Activated CD4-positive, alpha-beta T cell treated with anti-CD3 and anti-CD28 coated beads, Interleukin-2, Interleukin-4, amounts not matched to agents 100 ng/mL and 50 ng/mL, durations not matched to agents 16 hours and 8 hours (primary cell): ENCODE measurements at regions not wholly inside any gene's neighbourhood (a gene's known extent, or its start where the extent isn't known, plus 50 kb on each side); places are given as distances from the start of the nearest gene placed in this dataset.
"Not testable (repeated sequence)": the region's sequence is repeated elsewhere in the genome, so short reads cannot be mapped to it uniquely, and the experiment has no call there.

Experiments
- DNase-seq: peaks from one replicate; pipeline ENCODE4 v3.0.0-alpha.2; 2020; ENCODE audit warnings: low spot score

DNA sequence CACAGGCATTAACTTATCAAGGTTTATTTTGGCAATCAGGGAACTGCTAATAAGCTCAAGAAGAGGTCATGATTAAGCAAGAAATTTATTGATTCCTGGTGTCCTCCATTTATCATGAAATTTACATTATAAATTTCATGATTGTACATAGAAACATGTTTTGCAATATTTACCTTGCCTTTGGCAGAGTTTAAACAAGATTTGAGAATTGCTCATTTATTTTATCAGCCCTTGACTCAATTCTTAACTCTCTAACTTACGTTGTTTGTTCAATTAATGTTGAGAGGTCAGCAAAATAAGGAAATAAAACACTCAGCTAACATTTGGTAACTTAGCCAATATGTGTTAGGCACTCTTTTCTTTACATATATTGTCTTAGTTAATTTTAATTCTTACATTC, 286.6 kb downstream of the SLC7A11 start:
- DNase-seq, result no peak

DNA sequence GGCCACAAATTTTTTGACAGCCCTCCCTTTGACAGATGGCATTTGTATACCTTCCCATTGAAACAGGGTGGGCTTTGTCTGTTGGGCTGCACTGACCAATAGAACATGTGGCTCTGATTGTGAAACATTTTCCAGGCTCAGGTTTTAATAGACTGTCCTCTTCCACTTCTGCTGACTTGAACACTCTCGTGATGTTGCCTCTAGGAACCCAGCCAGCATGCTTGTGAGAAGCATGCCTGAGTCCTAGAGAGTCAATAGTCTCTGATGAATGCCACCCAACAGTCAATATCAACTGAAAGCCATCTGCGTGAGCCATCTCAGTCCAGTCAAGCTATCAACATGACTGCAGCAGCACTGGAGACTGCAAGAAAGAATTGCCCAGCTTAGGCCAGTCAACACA, 290.0 kb downstream of the SLC7A11 start:
- DNase-seq, result no peak

DNA sequence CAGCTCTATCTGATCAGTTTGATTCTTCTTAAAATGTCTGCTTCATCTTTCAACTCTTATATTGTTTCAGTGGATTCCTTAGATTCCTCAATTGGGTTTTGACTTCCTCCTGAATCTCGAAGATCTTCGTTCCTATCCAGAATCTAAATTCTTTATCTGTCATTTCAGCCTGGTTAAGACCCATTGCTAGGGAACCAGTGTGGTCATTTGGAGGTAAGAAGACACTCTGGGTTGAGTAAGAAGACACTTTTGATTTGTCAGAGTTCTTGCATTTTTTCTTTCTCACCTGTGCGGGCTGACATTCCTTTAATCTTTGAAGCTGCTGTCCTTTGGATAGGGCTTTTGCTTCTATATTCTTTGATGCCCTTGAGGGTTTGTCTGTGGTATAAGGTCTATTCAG, 291.9 kb downstream of the SLC7A11 start:
- DNase-seq, result no peak

DNA sequence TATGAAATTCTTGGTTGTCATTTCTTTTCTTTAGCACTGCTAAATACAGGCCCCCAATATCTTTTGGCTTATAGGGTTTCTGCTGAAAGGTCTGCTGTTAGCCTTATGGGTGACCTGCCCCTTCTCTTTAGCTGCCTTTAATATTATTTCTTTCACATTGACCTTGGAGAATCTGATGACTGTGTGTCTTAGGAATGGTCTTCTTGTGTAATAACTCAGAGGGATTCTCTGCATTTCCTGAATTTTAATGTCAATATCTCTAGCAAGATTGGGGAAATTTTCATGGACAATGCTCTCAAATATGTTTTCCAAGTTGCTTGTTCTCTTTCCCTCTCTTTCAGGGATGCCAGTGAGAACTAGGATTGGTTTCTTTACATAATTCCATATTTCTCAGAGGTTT, 292.4 kb downstream of the SLC7A11 start:
- no peak for DNase-seq

DNA sequence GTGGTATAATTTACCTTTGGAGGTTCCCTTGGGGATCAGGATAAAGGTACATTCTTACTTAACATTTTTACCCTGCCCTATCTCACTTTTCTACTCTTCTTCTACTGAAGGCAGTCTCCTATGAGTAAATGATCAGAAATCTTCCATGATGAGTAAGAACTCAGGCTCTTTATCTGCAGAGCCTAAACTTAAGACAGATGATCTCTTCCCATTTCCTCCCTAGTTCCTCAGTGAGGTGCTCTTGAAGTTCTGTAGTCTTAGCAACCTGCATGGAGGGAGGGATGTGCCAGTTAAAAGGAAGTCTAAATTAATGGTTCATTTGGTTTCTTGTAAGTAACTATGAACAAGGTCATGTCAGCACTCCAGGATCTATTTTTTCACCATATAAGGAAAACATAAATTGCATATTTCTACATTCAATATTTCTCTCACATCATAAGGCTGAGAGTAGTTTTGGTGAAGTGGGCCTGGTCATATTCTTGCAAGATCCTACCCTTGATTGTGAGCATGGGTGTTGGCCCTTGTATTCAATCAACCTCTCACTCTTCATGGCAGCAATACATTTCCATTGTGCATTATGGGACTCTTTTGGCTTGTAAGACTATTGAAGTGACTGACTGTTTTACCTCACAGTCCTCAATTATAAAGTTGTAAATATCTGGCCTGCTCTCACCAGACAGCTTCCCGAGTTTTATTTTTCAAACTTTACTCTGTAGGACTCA, 295.5 kb downstream of the SLC7A11 start:
- no peak for DNase-seq

DNA sequence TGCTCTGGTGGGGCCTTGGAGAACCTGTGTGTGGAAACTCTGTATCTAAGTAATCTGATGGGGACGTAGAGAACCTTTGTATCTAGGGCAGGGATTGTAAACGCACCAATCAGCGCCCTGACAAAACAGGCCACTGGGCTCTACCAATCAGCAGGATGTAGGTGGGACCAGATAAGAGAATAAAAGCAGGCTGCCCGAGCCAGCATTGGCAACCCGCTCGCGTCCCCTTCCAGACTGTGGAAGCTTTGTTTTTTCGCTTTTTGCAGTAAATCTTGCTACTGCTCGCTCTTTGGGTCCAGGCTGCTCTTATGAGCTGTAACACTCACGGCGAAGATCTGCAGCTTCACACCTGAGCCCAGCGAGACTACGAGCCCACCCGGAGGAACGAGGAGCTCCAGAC, 299.3 kb downstream of the SLC7A11 start:
- DNase-seq, result not testable (repeated sequence)

DNA sequence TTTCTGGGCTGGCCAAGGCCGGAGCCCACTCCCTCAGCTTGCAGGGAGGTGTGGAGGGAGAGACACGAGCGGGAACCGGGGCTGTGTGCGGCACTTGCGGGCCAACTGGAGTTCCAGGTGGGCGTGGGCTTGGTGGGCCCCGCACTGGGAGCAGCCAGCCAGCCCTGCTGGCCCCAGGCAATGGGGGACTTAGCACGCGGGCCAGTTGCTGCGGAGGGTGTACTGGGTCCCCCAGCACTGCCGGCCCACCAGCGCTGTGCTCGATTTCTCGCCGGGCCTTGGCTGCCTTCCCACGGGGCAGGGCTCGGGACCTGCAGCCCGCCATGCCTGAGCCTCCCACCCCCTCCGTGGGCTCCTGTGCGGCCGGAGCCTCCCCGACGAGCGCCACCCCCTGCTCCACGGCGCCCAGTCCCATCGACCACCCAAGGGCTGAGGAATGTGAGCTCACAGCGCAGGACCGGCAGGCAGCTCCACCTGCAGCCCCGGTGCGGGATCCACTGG, 300.1 kb downstream of the SLC7A11 start:
- DNase-seq, result not testable (repeated sequence)

DNA sequence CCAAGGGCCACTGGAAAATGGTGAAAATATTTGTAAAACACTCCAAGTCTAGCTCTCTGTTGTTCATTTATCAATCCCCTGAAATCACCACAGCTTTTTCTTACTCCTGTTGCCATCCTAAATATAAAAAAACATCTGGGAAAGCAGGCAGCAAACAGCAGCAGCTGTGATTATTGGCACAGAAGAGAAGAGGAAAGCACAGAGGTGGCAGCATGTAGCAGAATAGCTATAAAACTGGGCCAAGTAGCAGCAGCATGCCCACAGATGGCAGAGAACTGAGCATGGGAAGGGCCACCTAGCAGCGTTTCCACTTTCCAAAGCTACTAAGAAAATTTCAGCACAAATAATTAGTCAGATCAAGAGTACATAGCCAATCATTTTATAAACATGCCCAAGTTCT, 307.2 kb downstream of the SLC7A11 start:
- no peak for DNase-seq

DNA sequence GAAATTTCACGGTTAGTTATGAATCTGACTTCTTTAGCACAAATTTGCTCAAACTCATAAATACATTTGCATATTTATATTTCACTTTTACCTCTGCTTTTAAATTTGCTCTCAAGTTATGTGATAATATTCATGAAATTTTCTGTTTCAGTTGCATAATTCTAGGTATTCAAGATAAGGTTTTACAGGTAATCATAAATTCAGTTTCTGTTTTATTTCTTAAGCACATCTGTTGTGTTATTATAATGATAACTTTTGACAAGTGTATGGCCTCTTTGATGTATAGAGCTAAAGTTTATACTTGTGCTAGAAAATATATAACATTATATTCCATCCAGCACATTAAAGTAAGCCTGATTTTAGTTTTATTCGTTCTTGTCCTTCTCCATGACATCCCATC, 308.1 kb downstream of the SLC7A11 start:
- no peak for DNase-seq

DNA sequence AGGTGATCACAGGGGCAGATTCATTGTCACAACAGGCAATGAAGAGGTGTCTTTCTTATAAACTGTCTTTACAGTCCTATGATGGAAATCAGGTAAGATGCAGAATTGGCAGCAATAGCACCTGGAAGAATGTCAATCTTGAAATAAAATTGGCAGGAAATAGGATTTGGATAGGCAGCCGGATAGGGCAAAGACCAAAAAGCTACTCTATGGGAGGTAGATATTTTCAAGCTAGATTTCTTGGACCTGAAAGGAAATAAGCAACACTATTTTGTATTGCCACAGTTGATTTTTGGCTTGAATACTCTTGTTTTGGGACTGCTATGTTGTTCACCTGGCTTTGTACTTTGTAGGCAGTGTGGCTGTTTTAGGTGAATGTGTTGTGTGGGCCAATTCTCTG, 314.2 kb downstream of the SLC7A11 start:
- DNase-seq, result no peak

DNA sequence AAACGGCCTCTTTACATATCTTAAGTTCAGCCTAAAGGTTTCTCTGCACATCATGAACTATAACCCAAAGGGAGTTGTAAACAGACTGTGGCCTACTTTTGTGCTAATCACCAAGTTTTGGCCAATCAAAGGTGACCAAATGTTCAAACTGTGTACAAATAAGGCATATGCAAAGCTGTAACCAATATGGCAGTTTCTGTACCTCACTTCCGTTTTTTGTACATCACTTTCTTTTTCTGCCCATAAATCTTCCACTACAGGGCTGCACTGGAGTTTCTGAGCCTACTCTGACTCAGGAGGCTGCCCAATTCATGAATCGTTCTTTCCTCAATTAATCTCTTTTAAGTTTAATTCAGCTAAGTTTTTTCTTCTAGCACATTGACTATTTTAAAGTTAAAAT, 318.7 kb downstream of the SLC7A11 start:
- no peak for DNase-seq

DNA sequence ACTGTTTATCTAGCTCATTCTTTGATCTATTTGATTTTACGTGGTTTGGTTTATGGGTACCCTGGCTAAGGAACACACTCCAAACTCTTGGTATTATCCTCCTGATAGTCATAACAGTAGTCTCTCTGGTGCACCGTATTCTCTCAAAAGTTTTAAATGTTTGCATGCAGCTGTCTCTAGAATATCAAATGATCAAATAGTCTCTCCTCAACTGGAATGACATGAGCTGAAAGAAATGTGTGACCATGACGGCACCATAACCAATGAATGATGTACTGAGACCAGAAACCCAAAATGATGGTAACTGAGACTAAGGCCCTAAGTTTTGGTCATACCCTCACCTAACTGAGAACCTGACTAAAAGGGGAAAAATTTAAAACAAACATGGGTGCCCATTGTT, 319.4 kb downstream of the SLC7A11 start:
- no peak for DNase-seq

DNA sequence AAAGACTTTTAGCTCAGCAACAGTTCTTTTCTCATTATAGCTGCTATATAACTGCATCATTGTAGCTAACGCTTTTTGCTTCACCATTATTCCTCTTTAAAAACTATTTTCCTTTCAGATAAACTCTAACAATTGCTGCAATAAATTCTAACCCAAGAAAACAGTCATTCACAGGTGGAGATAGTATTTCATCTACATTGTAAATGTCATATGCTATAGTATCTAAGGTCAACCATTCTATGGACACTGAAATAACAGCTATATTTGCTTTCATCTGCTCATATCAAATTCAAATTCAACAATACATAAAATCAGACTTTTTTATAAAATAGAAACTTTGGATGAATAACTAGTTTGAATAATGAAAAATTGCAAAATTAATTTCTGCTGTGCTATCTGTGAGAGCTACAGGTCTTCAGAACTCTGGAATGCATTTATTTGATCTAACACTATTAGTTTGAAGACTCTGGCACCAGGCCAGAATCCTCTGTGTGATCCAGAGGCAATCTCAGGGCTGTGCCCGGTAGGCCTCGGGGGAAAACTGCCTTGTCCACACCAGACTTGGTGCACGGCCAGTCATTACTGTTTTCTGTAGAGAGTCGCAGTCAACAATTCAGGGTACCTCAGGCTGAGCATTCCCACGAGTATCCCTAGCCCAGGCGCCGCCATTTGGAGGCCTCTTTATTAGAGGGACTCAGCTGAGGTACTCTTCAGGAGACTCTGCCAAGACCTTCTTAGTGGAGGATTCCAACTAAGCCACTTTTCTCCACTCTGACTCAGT, 332.4 kb downstream of the SLC7A11 start:
- no peak for DNase-seq

DNA sequence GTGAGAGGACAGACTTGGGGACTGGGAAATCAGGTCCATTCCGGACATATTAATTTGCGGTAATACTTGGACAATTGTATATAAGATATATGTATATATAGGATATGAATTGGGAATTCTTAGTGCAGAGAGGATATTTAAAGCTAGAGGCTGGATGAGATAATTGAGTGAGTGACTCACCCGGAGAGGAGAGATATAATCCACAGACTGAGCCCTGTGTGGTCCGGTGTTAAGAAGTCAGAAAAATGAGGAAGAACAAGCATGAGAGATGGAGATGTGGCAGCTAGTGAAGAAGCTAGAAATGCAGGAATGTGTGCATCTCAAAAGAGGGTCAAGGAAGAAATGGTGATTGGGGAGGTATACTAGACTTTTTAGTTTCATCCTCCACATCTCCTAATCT, 336.2 kb downstream of the SLC7A11 start:
- DNase-seq, result no peak

DNA sequence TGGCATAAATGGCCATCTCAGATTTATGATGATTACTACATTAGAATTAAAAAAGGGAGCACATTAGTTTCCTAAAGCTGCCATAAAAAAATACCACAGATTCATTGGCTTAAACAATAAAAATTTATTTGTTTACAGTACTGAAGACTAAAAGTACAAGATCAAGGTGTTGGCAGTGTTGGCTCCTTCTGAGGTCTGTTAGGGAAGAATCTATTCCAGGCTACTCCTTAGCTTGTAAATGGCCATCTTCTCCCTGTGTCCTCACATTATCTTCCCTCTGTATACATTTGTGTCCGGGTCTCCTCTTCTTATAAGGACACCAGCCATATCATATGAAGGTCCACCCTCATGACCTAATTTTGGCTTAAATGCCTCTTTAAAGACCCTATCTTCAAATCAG, 341.0 kb downstream of the SLC7A11 start:
- DNase-seq, result no peak

DNA sequence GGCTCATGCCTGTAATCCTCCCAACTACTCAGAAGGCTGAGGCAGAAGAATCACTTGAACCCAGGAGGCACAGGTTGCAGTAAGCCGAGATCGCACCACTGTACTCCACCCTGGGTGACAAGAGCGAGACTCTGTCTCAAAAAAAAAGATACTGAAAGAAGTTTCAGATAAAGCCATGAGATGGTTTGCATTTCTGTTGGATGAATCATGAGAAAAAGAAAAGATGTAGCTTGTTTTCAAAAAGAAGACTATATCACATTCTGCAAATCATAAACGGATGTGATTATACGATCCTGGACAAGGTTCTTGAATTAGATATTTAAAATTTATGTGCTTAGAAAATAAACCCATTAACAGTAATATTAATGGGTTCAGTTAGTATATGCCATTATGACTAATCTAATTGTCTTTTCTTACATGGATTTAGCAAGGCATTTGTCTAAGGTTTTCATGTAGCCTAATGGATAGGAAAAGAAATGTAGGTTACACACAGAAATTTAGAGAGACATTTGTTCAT, 345.9 kb downstream of the SLC7A11 start:
- no peak for DNase-seq

DNA sequence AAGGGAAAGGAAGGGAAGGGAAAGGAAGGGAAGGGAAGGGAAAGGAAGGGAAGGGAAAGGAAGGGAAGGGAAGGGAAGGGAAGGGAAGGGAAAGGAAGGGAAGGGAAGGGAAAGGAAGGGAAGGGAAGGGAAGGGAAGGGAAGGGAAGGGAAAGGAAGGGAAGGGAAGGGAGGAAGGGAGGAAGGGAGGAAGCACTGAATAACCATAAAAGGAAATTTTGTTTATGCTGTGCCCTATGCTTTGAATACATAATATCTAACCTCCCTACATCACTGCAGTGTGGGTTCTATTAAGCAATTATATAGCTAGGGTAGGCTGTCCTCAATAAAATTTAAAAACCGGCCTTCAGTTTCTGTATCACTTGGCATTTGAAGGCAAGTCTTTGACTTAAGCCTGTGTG, 346.6 kb downstream of the SLC7A11 start:
- not testable (repeated sequence) for DNase-seq

DNA sequence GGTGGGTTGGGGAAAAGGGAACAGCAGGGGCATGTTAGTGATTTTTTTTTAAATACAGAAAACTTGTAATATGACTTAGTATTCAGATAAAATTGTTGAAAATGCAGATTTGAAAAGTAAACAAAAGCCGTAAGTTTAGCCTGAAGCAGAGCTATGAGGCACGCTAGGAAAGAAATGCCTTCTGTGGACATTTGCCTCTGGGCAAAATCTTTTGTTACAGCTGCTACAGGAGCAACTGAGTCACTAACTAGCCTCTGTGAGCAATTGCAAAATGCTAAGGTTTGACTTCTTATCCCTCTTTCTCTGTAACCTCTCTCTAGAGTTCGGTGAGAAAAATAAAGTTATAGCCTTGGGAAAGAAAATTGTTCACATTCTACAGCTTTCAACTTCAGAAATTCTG, 350.0 kb downstream of the SLC7A11 start:
- DNase-seq, result no peak

DNA sequence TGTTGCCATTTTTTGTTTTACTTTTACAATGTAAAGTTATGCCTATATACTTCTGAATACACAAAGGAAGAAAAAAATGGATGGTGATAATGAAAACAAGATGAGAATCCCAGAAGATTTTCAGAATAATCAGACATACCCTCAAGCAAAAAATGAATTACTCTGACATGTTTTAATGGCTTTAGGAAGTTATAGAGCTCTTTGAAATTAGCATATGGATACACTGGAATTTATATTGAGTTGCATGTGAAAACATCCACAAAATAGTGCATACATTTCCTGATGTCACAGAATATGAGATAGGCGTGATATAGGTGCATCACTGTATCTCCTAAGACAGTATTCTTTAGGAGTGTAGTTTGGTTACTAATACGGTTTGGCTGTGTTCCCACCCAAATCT, 351.3 kb downstream of the SLC7A11 start:
- no peak for DNase-seq

DNA sequence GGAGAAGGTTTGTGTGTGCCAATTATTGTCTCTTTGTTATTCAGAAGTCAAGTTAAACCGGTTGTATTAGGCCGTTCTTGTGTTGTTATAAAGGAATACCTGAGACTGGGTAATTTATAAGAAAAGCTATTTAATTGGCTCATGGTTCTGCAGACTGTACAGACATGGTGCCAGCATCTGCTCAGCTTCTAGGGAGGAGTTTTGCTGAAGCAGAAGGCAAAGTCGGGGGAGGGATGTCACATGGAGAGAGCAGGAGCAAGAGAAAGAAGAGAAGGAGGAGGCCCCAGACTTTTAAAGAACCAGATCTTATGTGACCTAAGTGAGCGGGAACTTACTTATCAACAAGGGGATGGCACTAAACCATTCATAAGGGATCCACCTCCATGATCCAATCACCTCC, 349.3 kb upstream of the PCDH18 start:
- no peak for DNase-seq

DNA sequence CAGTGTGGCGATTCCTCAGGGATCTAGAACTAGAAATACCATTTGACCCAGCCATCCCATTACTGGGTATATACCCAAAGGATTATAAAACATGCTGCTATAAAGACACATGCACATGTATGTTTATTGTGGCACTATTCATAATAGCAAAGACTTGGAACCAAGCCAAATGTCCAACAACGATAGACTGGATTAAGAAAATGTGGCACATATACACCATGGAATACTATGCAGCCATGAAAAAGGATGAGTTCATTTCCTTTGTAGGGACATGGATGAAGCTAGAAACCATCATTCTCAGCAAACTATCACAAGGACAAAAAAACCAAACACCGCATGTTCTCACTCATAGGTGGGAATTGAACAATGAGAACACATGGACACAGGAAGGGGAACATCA, 335.8 kb upstream of the PCDH18 start:
- DNase-seq, result not testable (repeated sequence)

DNA sequence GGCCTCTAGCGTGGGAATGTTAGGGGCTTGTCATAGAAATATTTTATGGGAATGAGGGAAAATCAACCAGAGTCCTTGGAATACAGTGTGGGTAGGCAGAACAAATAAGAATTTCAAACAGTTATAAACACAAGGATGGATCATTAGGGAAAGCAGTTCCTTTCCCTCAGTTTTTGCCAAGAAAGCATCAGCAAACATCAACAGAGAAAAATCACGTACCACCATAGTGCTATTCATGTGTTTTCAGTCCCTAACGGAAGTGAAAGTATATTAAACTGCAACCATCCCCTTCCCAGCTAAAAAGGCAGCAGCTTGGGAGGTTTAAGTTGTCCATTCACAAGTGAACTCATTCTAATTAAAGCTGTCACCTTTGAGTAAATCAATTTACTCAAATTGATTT, 334.4 kb upstream of the PCDH18 start:
- DNase-seq, result no peak

DNA sequence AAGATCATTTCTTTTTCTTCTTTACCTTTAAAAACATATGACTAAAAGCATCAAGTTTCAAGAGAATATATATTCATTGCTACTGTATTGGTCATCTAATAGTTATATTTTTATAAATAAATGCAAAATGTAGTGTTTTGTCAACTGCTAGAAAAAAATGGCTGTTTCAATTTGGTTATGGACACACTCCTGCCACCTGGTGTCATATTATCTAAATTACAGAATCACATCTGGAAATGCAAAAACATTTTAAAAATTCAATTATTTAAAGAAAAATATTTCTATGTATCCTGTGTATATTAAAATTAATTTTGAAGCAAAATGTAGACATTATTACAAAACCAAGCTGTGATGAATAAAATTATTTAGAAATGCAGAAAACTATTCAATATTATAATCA, 329.4 kb upstream of the PCDH18 start:
- no peak for DNase-seq
